ENCODE measurements at regions not wholly inside any gene's neighbourhood (a gene's known extent, or its start where the extent isn't known, plus 50 kb on each side); places are given as distances from the start of the nearest gene placed in this dataset.

- Mint-ChIP-seq H3K27me3 (ENCODE audit: insufficient read depth, unreplicated experiment) (no peaks in the 10 kb centered on the region), H3K4me3 (ENCODE audit: unreplicated experiment) (no peak overlapping the region), H3K27ac (ENCODE audit: unreplicated experiment) (no peak overlapping the region), H3K4me1 (ENCODE audit: low read depth, unreplicated experiment) (no peaks in the 10 kb centered on the region), H3K9me3 (ENCODE audit: unreplicated experiment) (no peaks in the 10 kb centered on the region), H3K36me3 (ENCODE audit: insufficient read depth, unreplicated experiment) (no peaks in the 10 kb centered on the region)
- ChIA-PET POLR2A (no interaction called here), CTCF (no interaction called here)
- Histone ChIP-seq H3K9me3 (no peaks in the 10 kb centered on the region), H3K4me1 (no peaks in the 10 kb centered on the region), H3K4me3 (ENCODE audit: low read depth, low read length) (no peak overlapping the region), H3K36me3 (ENCODE audit: control insufficient read depth, insufficient read depth, low read length) (no peaks in the 10 kb centered on the region), H3K27me3 (replicated peaks; ENCODE audit: control insufficient read depth, insufficient read depth, low read length) (no peaks in the 10 kb centered on the region)
- TF ChIP-seq CTCF (IDR thresholded peaks at IDR 0.05; ENCODE audit: insufficient read depth in 1 of 2, low read depth in 1 of 2, low read length in 1 of 2, severe bottlenecking in 1 of 2, unreplicated experiment in 1 of 2), result no peak
- intact Hi-C loops (cut with micrococcal nuclease; ENCODE audit: unreplicated experiment), result no loop called here
- DNase-seq, result no peak
- no TSS peak for BruUV-seq (replicated peaks)
Observed at GRCh38 chr10:109689785-109690184, 233.5 kb downstream of the XPNPEP1 start.

- Histone ChIP-seq H3K27me3 (replicated peaks; ENCODE audit: control insufficient read depth, insufficient read depth, low read length) (no peaks in the 10 kb centered on the region), H3K4me3 (ENCODE audit: low read depth, low read length) (no peak overlapping the region), H3K4me1 (no peaks in the 10 kb centered on the region), H3K36me3 (ENCODE audit: control insufficient read depth, insufficient read depth, low read length) (no peaks in the 10 kb centered on the region), H3K9me3 (no peaks in the 10 kb centered on the region)
- no TSS peak for BruUV-seq (replicated peaks)
- intact Hi-C loops (cut with micrococcal nuclease; ENCODE audit: unreplicated experiment), result no loop called here
- Mint-ChIP-seq H3K27me3 (ENCODE audit: insufficient read depth, unreplicated experiment) (no peaks in the 10 kb centered on the region), H3K27ac (ENCODE audit: unreplicated experiment) (no peak overlapping the region), H3K9me3 (ENCODE audit: unreplicated experiment) (no peaks in the 10 kb centered on the region), H3K4me1 (ENCODE audit: low read depth, unreplicated experiment) (no peaks in the 10 kb centered on the region), H3K4me3 (ENCODE audit: unreplicated experiment) (no peak overlapping the region), H3K36me3 (ENCODE audit: insufficient read depth, unreplicated experiment) (no peaks in the 10 kb centered on the region)
- DNase-seq, result no peak
- no peak for TF ChIP-seq CTCF (IDR thresholded peaks at IDR 0.05; ENCODE audit: insufficient read depth in 1 of 2, low read depth in 1 of 2, low read length in 1 of 2, severe bottlenecking in 1 of 2, unreplicated experiment in 1 of 2)
- ChIA-PET CTCF (no interaction called here), POLR2A (no interaction called here)
Observed at GRCh38 chr10:109679478-109679877, 243.8 kb downstream of the XPNPEP1 start.

- H3K36me3 ChIP-seq (ENCODE audit: control insufficient read depth, insufficient read depth, low read length), result no peaks in the 10 kb centered on the region
- Mint-ChIP-seq H3K4me1 (ENCODE audit: low read depth, unreplicated experiment) (no peaks in the 10 kb centered on the region), H3K27ac (ENCODE audit: unreplicated experiment) (no peak overlapping the region), H3K9me3 (ENCODE audit: unreplicated experiment) (no peaks in the 10 kb centered on the region), H3K36me3 (ENCODE audit: insufficient read depth, unreplicated experiment) (no peaks in the 10 kb centered on the region), H3K4me3 (ENCODE audit: unreplicated experiment) (no peak overlapping the region), H3K27me3 (ENCODE audit: insufficient read depth, unreplicated experiment) (peaks cover 2% of the 10 kb centered on the region)
- no peaks in the 10 kb centered on the region for H3K9me3 ChIP-seq
- no peaks in the 10 kb centered on the region for H3K4me1 ChIP-seq
- ChIA-PET CTCF (no interaction called here), POLR2A (no interaction called here)
- DNase-seq, result no peak
- TF ChIP-seq CTCF (IDR thresholded peaks at IDR 0.05; ENCODE audit: insufficient read depth in 1 of 2, low read depth in 1 of 2, low read length in 1 of 2, severe bottlenecking in 1 of 2, unreplicated experiment in 1 of 2), result no peak
- intact Hi-C loops (cut with micrococcal nuclease; ENCODE audit: unreplicated experiment), result no loop called here
- no peaks in the 10 kb centered on the region for H3K27me3 ChIP-seq (replicated peaks; ENCODE audit: control insufficient read depth, insufficient read depth, low read length)
- no peak overlapping the region for H3K4me3 ChIP-seq (ENCODE audit: low read depth, low read length)
- BruUV-seq (replicated peaks), result no TSS peak
Observed at GRCh38 chr10:109678857-109679256, 244.5 kb downstream of the XPNPEP1 start.
